RWPE2 (cell line): ENCODE measurements at regions not wholly inside any gene's neighbourhood (a gene's known extent, or its start where the extent isn't known, plus 50 kb on each side); places are given as distances from the start of the nearest gene placed in this dataset.

ENCODE experiments used
- ATAC-seq: fragments of 200-7000 bp; cut with Tn5 transposase; 3 replicates; pipeline ENCODE4 v1.9.1; 2021; ENCODE audit warnings: low read depth
- DNase-seq: peaks from one replicate; pipeline ENCODE4 v3.0.0-alpha.2; 2020; ENCODE audit warnings: low spot score
- H3K27ac ChIP-seq: fragments of 450-650 bp; 2 replicates; pipeline ENCODE4 v1.5.1; 2017; ENCODE audit warnings: mild to moderate bottlenecking; ENCODE audit not compliant: poor library complexity, severe bottlenecking
- H3K27me3 ChIP-seq: fragments of 250-450 bp; sonication (Bioruptor Pico); 2 replicates; pipeline ENCODE4 v1.5.1; 2021; ENCODE audit warnings: mild to moderate bottlenecking, moderate library complexity; ENCODE audit not compliant: insufficient read depth, poor library complexity, severe bottlenecking
- H3K36me3 ChIP-seq: fragments of 250-450 bp; sonication (Bioruptor Pico); 2 replicates; pipeline ENCODE4 v1.5.1; 2020; ENCODE audit warnings: low read depth, mild to moderate bottlenecking, moderate library complexity
- H3K4me1 ChIP-seq: fragments of 250-450 bp; sonication (Bioruptor Pico); 2 replicates; pipeline ENCODE4 v1.5.1; 2021; ENCODE audit warnings: mild to moderate bottlenecking, moderate library complexity; ENCODE audit not compliant: insufficient read depth, poor library complexity, severe bottlenecking
- H3K4me3 ChIP-seq: fragments of 250-450 bp; sonication (Bioruptor Pico); 2 replicates; pipeline ENCODE4 v1.5.1; 2021; ENCODE audit warnings: mild to moderate bottlenecking, moderate library complexity; ENCODE audit not compliant: severe bottlenecking
- H3K9me3 ChIP-seq: fragments of 250-450 bp; sonication (Bioruptor Pico); 2 replicates; pipeline ENCODE4 v1.5.1; 2021; ENCODE audit warnings: mild to moderate bottlenecking, moderate library complexity; ENCODE audit not compliant: severe bottlenecking
- CTCF ChIP-seq: fragments of 450-650 bp; IDR thresholded peaks from one replicate; pipeline ENCODE4 v1.5.1; 2017; ENCODE audit warnings: mild to moderate bottlenecking, moderate library complexity; ENCODE audit not compliant: poor library complexity, severe bottlenecking

- no peaks in the 10 kb centered on the region for H3K9me3 ChIP-seq
- no peaks in the 10 kb centered on the region for H3K4me1 ChIP-seq
- H3K27me3 ChIP-seq, result no peaks in the 10 kb centered on the region
- no peak overlapping the region for H3K27ac ChIP-seq
- DNase-seq (no peak), ATAC-seq (no peak; the same call in 2 of the 3 replicates)
- H3K4me3 ChIP-seq, result no peak overlapping the region
- no peak for TF ChIP-seq CTCF
- no peaks in the 10 kb centered on the region for H3K36me3 ChIP-seq
Measured at GRCh38 chr13:56907766-56908165, 233.0 kb upstream of the PRR20A start.

- DNase-seq, result no peak
- Histone ChIP-seq H3K36me3 (no peaks in the 10 kb centered on the region), H3K9me3 (no peaks in the 10 kb centered on the region), H3K4me1 (no peaks in the 10 kb centered on the region), H3K27me3 (no peaks in the 10 kb centered on the region), H3K27ac (no peak overlapping the region), H3K4me3 (no peak overlapping the region)
- TF ChIP-seq CTCF, result no peak
- ATAC-seq, result no peak
Measured at GRCh38 chr13:56909896-56910600, 230.7 kb upstream of the PRR20A start.

GRCh38 chr13:56917966-56918365 is 222.8 kb upstream of the PRR20A start:
- H3K36me3 ChIP-seq, result no peaks in the 10 kb centered on the region
- no peak overlapping the region for H3K4me3 ChIP-seq
- no peaks in the 10 kb centered on the region for H3K27me3 ChIP-seq
- no peak overlapping the region for H3K27ac ChIP-seq
- no peaks in the 10 kb centered on the region for H3K4me1 ChIP-seq
- no peak for TF ChIP-seq CTCF
- DNase-seq, result no peak
- ATAC-seq, result no peak
- H3K9me3 ChIP-seq, result no peaks in the 10 kb centered on the region

GRCh38 chr13:56923626-56924140 is 217.0 kb upstream of the PRR20A start:
- H3K4me1 ChIP-seq, result no peaks in the 10 kb centered on the region
- H3K4me3 ChIP-seq, result no peak overlapping the region
- no peaks in the 10 kb centered on the region for H3K36me3 ChIP-seq
- no peaks in the 10 kb centered on the region for H3K27me3 ChIP-seq
- no peak overlapping the region for H3K27ac ChIP-seq
- DNase-seq (no peak), ATAC-seq (no peak)
- H3K9me3 ChIP-seq, result no peaks in the 10 kb centered on the region
- no peak for TF ChIP-seq CTCF

- DNase-seq, result no peak
Measured at GRCh38 chr13:56924401-56924800, 216.3 kb upstream of the PRR20A start.

More at GRCh38 chr13:56924401-56924800, 216.3 kb upstream of the PRR20A start:
- no peaks in the 10 kb centered on the region for H3K4me1 ChIP-seq
- TF ChIP-seq CTCF, result no peak
- H3K27ac ChIP-seq, result no peak overlapping the region
- H3K27me3 ChIP-seq, result no peaks in the 10 kb centered on the region
- H3K36me3 ChIP-seq, result no peaks in the 10 kb centered on the region
- H3K4me3 ChIP-seq, result no peak overlapping the region
- no peaks in the 10 kb centered on the region for H3K9me3 ChIP-seq
- no peak for ATAC-seq
